ENCODE measurements at regions not wholly inside any gene's neighbourhood (a gene's known extent, or its start where the extent isn't known, plus 50 kb on each side); places are given as distances from the start of the nearest gene placed in this dataset.

DNA sequence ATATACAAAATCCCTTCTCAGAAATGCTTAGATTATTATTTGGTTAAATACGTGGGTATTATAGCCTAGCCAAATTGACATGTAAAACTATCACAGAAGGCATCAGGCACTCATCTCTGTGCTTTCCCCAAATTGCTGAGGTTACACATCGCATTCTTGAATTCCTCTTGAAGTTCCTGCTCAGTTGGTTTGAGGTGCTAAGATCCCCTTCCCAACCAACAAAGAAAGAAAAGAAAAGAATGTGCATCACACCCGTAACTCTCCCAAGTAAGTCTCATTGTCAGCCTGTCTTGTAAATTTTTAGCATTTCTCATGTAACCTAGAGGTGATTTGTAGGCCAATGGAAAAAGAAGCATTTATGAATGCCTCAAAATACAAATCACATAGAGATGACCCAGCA lies 539.2 kb upstream of the PRMT6 start:
- no peak for DNase-seq

DNA sequence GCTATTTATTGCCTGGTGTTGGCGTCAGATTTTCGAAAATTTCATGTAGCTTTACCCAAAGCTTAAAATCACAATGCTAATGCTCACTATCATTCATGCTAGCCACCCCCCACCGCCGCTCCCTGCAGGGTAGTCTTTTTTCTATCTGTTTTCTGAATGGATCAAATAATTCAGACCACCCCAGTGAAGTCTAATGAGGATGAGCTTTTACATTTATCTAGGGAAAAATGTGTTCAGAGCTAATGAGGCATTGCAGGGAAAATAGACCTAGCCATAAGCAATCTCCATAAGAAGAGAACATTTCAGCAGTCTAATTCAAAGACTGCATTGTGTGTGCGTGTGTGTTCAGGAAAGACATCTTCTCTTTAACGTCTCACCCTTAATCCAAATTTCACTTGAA lies 533.0 kb upstream of the PRMT6 start:
- no peak for DNase-seq

GRCh38 chr1:106524631-106525030 lies 531.8 kb upstream of the PRMT6 start:
- no peak for DNase-seq

GRCh38 chr1:106526650-106527049 lies 529.8 kb upstream of the PRMT6 start:
- no peak for DNase-seq

DNA sequence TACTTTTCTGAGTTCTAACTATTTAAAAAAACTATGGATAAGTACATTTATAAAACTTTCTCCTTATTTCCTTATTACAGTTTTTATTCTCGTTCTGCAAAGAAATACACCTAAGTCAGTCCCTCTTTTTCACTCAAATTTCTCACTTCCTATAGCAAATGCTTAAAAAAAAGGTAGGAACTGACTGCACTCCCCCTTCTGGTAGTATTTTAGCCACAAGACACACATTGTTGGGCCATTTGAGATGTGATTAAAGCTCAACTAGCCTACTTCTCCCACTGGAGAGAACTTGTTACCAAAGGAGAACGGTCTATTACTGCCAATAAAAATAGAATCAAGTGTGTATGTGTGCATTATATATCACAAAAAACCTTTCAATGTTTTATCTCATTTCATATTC lies 521.9 kb upstream of the PRMT6 start:
- no peak for DNase-seq

GRCh38 chr1:106536741-106537140 lies 519.7 kb upstream of the PRMT6 start:
- no peak for DNase-seq

DNA sequence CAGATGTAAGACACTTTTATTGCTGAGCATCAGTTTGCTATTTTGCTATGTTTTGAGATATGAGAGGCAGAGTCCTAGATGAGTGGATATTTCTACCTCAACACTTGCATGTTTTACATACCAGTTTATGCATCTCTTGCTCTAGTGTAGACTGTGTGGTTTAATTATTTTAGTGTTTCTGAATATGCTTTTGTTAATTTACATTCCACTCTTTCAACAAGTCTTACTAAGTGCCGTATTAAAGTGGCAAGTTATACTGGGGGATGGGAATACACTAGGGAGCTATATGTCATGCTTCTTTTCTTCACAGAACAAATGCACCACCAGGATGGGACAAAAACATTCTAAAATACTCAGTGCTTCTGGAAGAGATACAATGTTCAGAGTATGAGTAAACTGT lies 507.7 kb upstream of the PRMT6 start:
- no peak for DNase-seq

DNA sequence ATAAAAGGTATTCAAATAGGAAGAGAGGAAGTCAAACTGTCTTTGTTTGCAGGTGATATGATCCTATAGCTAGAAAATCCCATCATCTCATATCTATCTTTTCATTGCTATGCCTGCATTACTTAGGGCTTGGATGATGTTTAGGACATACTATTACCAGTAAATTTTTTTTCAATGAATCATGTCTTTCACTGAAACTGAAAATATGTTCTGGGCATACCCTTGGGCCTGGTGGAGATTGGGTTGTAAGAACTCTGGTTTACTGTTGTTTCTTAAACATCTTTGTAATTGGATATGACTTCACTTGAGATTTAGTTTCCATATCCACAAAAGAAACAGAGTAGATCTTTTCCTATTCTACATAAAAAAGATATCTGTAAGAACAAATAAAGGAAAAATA lies 502.2 kb upstream of the PRMT6 start:
- no peak for DNase-seq

- no peak for DNase-seq
Measured at GRCh38 chr1:106555571-106555970, 500.9 kb upstream of the PRMT6 start.

GRCh38 chr1:106564192-106564591 lies 492.3 kb upstream of the PRMT6 start:
- no peak for DNase-seq

DNA sequence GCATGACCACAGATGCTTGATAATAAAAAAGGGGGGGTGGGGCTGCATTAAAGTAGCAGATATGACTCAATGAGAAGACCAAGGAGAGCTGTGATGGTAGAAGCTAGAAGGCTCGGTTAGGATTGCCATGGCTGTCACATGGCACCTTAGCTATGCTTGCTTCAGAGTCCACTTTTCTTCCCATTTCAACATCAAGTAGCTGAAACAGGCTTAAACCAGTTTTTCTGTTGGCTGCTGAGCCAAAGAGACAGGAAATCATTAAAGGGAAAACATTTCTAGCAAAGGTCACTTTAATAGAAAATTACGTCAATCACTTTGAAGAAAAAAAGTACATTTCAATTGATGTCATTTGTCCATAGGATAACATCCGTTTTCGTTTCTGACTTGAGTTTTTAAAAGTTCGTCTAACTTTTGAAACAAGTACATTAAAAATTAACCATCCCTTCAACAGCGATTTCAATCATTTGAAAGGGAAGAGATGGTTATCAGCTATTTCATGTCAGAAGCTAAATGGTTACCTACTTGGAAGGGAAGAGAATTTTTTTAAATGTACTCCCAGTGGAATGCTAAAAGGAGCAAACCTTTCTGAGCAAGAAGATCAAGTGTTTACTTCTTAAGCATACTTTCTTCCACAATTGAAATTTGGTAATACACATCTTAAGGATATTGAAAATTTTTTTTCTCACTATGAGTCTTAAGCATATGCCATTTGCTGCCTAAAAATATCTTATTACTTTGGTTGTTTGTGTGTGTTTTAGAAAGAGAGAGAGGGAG lies 488.1 kb upstream of the PRMT6 start:
- no peak for DNase-seq

DNA sequence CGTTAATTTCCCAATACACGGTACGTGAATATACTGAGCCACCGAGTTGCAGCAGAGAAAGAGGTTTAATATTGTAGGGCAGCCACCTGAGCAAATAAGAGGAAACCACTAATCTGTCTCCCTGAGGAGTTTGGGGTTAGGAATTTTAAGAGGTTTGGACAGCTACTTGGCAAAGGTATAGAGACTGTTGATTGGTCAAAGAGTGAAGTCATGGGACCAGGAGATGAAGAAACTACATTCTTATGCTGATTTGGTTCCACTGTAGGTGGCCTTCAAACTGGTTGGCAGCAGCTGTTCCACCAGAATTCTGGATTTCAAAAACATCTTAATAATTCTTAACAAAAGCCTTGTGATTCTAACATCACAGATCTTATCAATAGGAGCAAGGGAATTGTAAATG lies 485.4 kb upstream of the PRMT6 start:
- no peak for DNase-seq

DNA sequence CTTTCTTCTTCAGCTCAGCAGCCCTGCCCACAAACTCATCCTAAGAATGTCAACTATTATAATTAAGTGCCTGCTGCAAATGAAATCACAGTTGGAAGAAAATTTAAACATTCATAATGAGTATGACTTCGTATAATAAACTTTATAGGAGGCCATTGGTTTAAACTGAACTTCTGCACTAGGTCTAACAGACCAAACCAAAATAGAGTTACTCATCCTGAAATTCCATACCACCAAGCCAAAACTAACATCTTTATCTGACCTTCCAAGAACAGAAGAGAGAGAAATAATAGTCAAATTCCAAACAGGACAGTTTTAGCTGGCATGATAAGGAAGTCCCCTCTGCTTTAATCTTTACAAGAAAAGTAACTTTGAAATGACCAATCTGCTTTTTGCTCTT lies 472.4 kb upstream of the PRMT6 start:
- no peak for DNase-seq

DNA sequence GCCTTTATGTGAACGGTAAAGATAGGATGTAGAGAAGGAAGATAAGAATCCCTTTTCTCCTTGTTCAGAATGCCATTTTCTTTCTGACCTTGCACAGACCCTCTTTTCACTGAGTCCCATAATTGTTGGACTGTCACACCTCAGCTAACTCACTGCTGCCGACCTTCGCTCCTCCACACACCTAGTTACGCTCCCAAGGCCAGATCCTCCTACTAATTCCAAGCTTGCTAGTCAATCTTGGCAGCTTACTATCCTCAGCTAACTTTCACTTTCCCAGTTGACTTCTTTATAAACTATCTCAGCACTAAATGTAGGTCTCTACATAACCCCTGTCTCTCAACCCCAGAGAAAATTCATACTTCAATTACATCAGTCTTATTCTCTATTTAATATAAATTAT lies 471.8 kb upstream of the PRMT6 start:
- DNase-seq, result no peak

DNA sequence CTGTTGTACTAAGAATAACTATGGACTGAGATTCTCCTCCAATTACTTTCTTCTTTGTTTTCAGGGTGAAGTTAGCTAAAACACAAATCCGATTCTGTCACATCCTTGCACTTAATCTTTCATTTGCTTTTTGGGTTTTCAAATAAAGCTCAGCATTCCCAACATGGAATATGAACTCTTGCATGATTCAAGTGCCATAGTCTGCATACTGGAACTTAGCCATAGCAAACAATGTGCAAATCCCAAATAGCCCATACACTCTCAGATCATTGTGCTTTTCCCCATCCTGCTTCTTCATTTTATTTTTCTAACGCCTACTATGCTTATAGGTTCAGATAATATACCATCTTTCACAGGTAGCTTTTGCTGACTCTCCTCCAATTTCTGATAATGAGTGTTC lies 455.8 kb upstream of the PRMT6 start:
- no peak for DNase-seq

GRCh38 chr1:106603616-106604015 lies 452.9 kb upstream of the PRMT6 start:
- DNase-seq, result no peak

GRCh38 chr1:106608841-106609240 lies 447.6 kb upstream of the PRMT6 start:
- DNase-seq, result no peak

GRCh38 chr1:106613068-106613467 lies 443.4 kb upstream of the PRMT6 start:
- no peak for DNase-seq

GRCh38 chr1:106613861-106614260 lies 442.6 kb upstream of the PRMT6 start:
- no peak for DNase-seq

GRCh38 chr1:106615473-106615872 lies 441.0 kb upstream of the PRMT6 start:
- DNase-seq, result no peak

GRCh38 chr1:106619080-106619826 lies 437.2 kb upstream of the PRMT6 start:
- DNase-seq, result no peak

- no peak for DNase-seq
Measured at GRCh38 chr1:106619827-106620134, 436.7 kb upstream of the PRMT6 start.

DNA sequence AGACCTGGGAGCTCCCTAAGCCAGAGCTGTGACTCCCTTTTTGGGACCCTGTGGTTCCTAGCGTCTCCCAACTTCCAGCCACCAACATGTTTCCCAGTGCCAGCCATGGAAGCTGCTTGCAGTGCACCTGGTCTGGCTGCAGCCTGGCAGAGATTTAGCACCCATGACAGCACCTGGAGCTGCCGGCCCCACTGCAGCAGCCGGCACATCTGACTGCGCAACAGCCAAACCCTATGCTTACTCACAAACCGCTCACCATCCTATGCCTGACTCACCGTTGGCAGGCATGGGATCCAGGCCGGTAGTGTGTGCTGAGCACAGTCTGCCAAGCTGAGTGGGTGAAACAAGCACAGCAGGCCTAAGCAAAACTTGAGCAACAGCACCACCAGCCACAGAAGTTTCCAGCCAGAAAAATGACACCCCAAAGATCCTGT lies 435.9 kb upstream of the PRMT6 start:
- DNase-seq, result no peak

DNA sequence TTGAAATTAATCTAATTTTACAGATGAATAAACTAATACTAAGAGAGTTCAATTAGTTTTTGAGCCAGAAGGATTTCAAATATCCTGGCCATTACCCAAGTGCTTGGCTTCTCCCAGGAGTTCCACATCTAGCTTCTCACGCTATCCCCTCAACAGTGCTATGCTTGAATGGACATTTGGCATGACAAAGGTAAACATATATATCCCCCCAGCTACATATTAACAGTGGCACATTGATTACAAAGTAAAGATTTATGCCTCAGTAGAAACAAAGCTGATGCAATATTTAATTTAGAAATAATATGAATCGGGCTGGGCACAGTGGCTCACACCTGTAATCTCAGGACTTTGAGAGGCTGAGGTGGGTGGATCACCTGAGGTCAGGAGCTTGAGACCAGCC lies 434.6 kb upstream of the PRMT6 start:
- DNase-seq, result no peak

DNA sequence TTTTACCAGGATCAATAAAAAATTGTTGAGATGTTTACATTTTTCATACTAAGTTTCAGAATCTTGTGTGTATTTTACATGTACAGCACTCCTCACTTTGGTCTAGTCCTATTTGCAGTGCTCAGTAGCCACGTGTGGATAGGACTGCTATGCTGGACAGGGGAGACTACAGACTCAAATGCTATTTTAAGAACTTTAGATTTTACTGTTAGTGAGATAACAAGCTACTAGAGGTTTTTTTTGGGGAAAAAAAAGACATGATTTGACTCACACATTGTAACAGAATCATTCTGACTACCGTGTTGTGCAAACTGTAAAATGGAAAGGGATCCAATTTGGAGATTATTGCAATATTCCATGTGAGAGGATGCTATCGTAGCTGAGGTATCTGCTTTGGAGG lies 418.9 kb upstream of the PRMT6 start:
- DNase-seq, result no peak
